ENCODE measurements at regions not wholly inside any gene's neighbourhood (a gene's known extent, or its start where the extent isn't known, plus 50 kb on each side); places are given as distances from the start of the nearest gene placed in this dataset.
"Not testable (repeated sequence)": the region's sequence is repeated elsewhere in the genome, so short reads cannot be mapped to it uniquely, and the experiment has no call there.

GRCh38 chr17:33910200-33910857 lies 344.8 kb upstream of the CCL2 start:
- DNase-seq = no peak

DNA sequence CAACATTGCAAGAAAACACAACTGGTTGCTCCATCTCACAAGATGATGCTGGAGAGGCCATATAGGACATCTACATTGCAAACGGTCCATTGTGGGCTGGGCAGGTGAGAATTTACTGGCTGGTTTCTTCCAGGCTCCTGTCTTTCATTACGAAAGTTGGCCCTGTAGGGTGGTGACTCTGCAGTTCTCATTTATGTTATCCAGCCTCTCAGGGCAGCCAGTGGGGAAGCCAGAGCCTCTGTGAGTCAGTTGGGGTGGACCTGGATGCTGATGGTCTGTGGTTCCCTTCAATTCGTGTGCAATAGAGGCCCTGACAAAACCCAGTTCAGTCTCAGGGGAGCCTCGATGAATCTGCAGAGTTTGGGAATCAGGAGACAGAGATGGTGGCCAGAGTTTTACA lies 341.0 kb upstream of the CCL2 start:
- no peak for DNase-seq

GRCh38 chr17:33922971-33923370 lies 332.1 kb upstream of the CCL2 start:
- DNase-seq = no peak

- DNase-seq = no peak
Observed at GRCh38 chr17:33924104-33924503, 331.0 kb upstream of the CCL2 start.

GRCh38 chr17:33925649-33926048 lies 329.4 kb upstream of the CCL2 start:
- no peak for DNase-seq

GRCh38 chr17:33927732-33928133 lies 327.4 kb upstream of the CCL2 start:
- no peak for DNase-seq

DNA sequence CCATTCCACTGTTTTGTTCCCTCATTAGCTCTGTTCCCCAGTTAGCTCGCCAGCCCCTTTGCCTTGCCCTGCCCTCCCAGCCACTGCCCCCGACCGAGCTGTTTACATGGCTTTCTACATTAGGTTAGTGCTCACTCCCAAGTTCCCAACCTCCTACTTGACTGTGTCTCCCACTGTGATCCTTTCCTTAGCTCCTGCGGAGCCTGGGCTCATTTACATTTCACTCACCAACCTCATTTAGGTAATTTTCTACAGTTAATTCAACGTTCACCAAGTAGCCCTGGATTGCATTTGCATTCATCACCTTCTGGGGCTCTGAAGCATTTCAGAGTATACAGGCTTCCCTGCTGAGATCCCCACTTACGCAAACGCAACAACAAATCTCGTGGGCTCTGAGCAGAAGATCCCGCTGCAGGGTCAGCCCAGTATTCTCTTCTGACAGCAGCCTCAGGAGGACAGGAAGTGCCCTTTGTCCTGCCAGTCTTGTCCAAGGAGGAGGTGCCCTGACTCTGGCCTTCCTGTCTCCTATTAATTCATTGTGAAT lies 325.8 kb upstream of the CCL2 start:
- DNase-seq = no peak

- DNase-seq = not testable (repeated sequence)
Observed at GRCh38 chr17:33931148-33931814, 323.8 kb upstream of the CCL2 start.

- DNase-seq = no peak
Observed at GRCh38 chr17:33932996-33933395, 322.1 kb upstream of the CCL2 start.

- DNase-seq = no peak
Observed at GRCh38 chr17:33933576-33933975, 321.5 kb upstream of the CCL2 start.

GRCh38 chr17:33934696-33935095 lies 320.4 kb upstream of the CCL2 start:
- DNase-seq = no peak

- no peak for DNase-seq
Observed at GRCh38 chr17:33935822-33936221, 319.3 kb upstream of the CCL2 start.

- no peak for DNase-seq
Observed at GRCh38 chr17:33936764-33937163, 318.3 kb upstream of the CCL2 start.

DNA sequence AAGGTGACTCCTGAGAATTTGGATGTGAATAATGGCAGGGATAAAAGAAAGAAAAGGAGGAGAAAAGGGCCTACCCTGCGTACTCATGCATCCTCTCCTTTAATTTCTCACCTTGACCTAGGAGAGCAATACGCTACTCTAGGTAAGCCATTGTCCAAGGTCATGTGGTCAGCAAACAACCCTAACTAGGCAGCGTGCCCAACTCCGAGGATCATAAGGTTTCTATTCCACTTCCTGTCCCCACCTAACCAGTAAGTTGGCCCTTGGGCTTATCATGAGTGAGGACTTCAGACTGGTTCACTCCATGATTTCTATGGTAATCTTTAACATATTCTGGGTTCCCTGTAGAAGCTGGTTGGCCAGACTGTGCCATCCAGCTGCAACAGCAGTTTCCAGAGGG lies 315.1 kb upstream of the CCL2 start:
- no peak for DNase-seq

- no peak for DNase-seq
Observed at GRCh38 chr17:33940769-33941370, 314.2 kb upstream of the CCL2 start.

GRCh38 chr17:33941744-33942143 lies 313.3 kb upstream of the CCL2 start:
- DNase-seq = no peak

DNA sequence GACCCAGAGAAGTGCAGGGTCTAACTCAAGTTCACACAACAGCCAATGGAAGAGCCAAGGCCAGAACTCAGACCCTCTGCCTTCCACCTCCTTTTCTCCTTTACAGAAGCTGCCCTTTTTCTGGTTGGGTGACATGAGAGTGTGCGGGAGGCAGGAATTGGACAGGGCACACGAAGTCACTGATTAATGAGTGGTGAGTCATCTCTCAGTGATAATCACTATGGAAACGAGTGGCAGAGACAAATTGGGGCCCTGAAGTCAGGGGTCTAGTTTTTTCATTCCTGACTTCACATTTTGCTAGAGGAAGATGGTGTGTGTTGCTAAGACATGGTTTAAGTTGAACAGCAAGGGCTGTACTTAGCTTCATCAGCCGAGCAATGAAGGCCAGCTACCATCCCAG lies 312.7 kb upstream of the CCL2 start:
- no peak for DNase-seq

DNA sequence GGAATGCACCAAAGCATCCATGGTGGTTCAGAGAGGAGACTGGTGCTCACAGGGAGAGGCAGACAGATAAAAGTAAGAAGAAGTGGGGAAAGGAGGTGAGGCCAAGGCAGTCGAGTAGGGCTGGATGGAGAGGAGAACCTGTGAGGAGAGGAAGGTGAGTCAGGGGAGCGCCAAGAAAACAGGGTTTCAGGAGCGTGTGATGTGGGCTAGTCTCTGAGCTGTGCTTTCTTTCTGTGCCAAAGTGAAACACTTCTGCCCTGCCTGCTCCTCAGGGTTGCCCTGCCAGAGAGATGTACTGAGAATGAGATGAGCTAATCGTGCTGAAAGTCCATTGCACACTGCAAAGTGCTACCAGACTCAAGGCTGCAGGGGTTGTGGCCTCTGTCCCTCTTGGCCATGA lies 310.7 kb upstream of the CCL2 start:
- no peak for DNase-seq

- no peak for DNase-seq
Observed at GRCh38 chr17:33944826-33945225, 310.3 kb upstream of the CCL2 start.

DNA sequence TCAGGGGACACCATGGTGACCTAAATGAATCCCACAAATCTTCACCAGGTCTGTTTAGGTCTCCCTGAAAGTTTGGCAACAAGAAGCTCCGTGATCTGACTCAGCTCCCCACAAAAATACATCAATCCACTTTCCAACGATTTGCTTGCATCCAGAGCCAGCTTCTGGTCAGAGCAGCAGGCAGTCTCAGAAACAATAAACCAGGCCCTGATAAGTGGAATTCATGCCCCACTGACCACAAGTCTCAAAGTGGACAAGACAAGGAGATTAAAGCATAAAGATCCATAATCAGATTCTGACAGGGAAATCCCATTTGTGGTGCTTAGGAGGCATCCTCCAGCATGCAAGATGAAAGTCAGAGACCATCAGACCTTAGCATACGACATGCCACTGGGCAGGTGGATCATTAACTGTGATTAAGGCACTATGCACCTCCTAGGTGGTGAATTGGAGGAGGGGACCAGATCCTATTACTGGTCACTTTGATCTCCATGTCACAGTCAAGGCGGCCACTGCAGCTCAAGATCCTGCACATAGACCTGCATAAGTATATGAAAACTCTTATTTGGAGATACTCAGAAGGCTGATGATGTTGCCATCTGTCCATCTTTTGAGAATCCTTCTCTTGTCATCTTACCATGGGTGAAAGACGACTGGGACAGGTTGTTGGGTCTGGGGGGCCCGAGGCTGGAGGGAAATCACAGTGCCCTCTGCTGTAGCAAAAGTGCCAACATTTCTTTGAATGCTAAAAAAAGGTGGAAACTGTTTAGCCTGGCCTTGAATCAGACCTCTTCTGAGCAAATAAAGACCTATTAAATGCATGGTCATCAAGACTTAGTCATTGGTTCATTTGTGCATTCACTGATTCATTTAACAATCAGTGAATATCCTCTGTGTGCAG lies 309.2 kb upstream of the CCL2 start:
- DNase-seq = no peak

- no peak for DNase-seq
Observed at GRCh38 chr17:33947762-33948161, 307.3 kb upstream of the CCL2 start.

- no peak for DNase-seq
Observed at GRCh38 chr17:33948309-33948708, 306.8 kb upstream of the CCL2 start.

DNA sequence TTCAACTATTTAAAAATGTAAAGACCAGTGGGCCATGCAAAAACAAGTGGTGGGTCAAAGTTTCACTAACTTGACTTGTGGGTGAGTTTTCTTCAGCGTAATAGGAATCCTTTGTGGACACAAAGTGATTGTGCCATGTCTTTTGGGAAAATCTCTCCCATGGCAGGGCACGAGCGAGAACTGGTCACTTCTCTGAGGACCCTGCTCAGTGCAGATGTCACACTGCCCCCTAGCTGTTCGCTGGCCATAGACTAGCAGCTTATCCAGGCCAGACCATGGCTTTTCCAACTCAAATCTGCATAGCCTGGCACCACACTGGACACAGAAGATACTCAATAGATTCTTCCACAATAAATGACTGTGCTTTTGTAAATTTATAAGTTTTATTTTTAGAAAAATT lies 306.0 kb upstream of the CCL2 start:
- DNase-seq = no peak

All from activated CD8-positive, alpha-beta memory T cell treated with anti-CD3 and anti-CD28 coated beads, Interleukin-2, amount 50 U/mL, for 4 hours (primary cell).